Left lung (tissue), 4 donors: ENCODE measurements at regions not wholly inside any gene's neighbourhood (a gene's known extent, or its start where the extent isn't known, plus 50 kb on each side); places are given as distances from the start of the nearest gene placed in this dataset.

Source experiments
- ATAC-seq: fragments of 200-7000 bp; cut with Tn5 transposase; one replicate; pipeline ENCODE4 v1.9.1; 2020; ENCODE audit warnings: moderate library complexity
- DNase-seq, 4 donors: peaks; one replicate each; pipeline ENCODE4 v3.0.0-alpha.2; 2013 to 2020
- H3K27ac ChIP-seq, 2 donors: fragments of 200-600 bp; sonication (generic) in 1 of 2; one replicate each; pipeline versions ENCODE4 v1.5.0 to v1.8.0; 2020 to 2021
- H3K27me3 ChIP-seq, 2 donors: fragments of 200-600 bp; sonication (generic) in 1 of 2; one replicate each; pipeline versions ENCODE4 v1.5.0 to v1.8.0; 2020 to 2021
- H3K36me3 ChIP-seq, 2 donors: fragments of 200-600 bp; sonication (generic) in 1 of 2; one replicate each; pipeline versions ENCODE4 v1.5.0 to v1.8.0; 2020 to 2021
- H3K4me1 ChIP-seq, 2 donors: fragments of 200-600 bp; one replicate each; pipeline ENCODE4 v1.8.0; 2021
- H3K4me3 ChIP-seq, 2 donors: fragments of 200-600 bp; sonication (generic) in 1 of 2; one replicate each; pipeline versions ENCODE4 v1.5.0 to v1.8.0; 2020 to 2021; ENCODE audit warnings: mild to moderate bottlenecking in 1 of 2
- H3K9me3 ChIP-seq, 2 donors: fragments of 200-600 bp; sonication (generic) in 1 of 2; one replicate each; pipeline versions ENCODE4 v1.5.0 to v1.8.0; 2020 to 2021
- CTCF ChIP-seq, 2 donors: fragments of 200-600 bp; sonication (generic) in 1 of 2; IDR thresholded peaks; one replicate each; pipeline versions ENCODE4 v1.5.0 to v1.8.0; 2021; ENCODE audit warnings: antibody characterized with exemption in 2 of 2
- intact Hi-C, 2 donors: fragments of 100-400 bp; cut with DNase I; formaldehyde crosslinking; loops; one replicate each; pipeline versions ENCODE4 v1.11.2 to v1.14.2; 2022
- donor health status: DM: no; HTN: yes; CAD: no.
- donor health status: DM: no; HTN: no; CAD: no.

GRCh38 chr5:2499917-2500316 is 251.6 kb downstream of the IRX2 start:
- TF ChIP-seq CTCF (IDR thresholded peaks at IDR 0.05) = no peak
- DNase-seq (no peak), ATAC-seq (no peak)
- Histone ChIP-seq H3K4me3 (no peak overlapping the region), H3K27ac (no peak overlapping the region), H3K4me1 (no peaks in the 10 kb centered on the region), H3K9me3 (peaks cover 0 to 35% of the 10 kb centered on the region in 2 donors), H3K36me3 (no peaks in the 10 kb centered on the region), H3K27me3 (peaks cover 0 to 4% of the 10 kb centered on the region in 2 donors)
- intact Hi-C loops = no loop called here

GRCh38 chr5:2496891-2497290 is 254.6 kb downstream of the IRX2 start:
- Histone ChIP-seq H3K27ac (no peak overlapping the region), H3K36me3 (no peaks in the 10 kb centered on the region), H3K4me3 (no peak overlapping the region), H3K4me1 (no peaks in the 10 kb centered on the region), H3K27me3 (peaks cover 0 to 4% of the 10 kb centered on the region in 2 donors), H3K9me3 (peaks cover 0 to 26% of the 10 kb centered on the region in 2 donors)
- no peak for DNase-seq
- intact Hi-C loops = no loop called here
- ATAC-seq = no peak
- no peak for TF ChIP-seq CTCF (IDR thresholded peaks at IDR 0.05)

- Histone ChIP-seq H3K4me1 (no peaks in the 10 kb centered on the region), H3K27ac (no peak overlapping the region), H3K27me3 (peaks cover 0 to 4% of the 10 kb centered on the region in 2 donors), H3K9me3 (peaks cover 0 to 25% of the 10 kb centered on the region in 2 donors), H3K36me3 (no peaks in the 10 kb centered on the region), H3K4me3 (no peak overlapping the region)
- no peak for DNase-seq
- no peak for TF ChIP-seq CTCF (IDR thresholded peaks at IDR 0.05)
- intact Hi-C loops = no loop called here
- no peak for ATAC-seq
Measured at GRCh38 chr5:2496126-2496525, 255.4 kb downstream of the IRX2 start.

GRCh38 chr5:2493356-2493755 is 258.1 kb downstream of the IRX2 start:
- no peaks in the 10 kb centered on the region for H3K4me1 ChIP-seq
- intact Hi-C loops = no loop called here
- H3K4me3 ChIP-seq = no peak overlapping the region
- no peaks in the 10 kb centered on the region for H3K36me3 ChIP-seq
- peaks cover 0 to under 1% of the 10 kb centered on the region in 2 donors for H3K27me3 ChIP-seq
- ATAC-seq (no peak), DNase-seq (no peak)
- H3K27ac ChIP-seq = no peak overlapping the region
- H3K9me3 ChIP-seq = peaks cover 0 to 4% of the 10 kb centered on the region in 2 donors
- no peak for TF ChIP-seq CTCF (IDR thresholded peaks at IDR 0.05)

GRCh38 chr5:2492476-2492875 is 259.0 kb downstream of the IRX2 start:
- TF ChIP-seq CTCF (IDR thresholded peaks at IDR 0.05) = no peak
- ATAC-seq (no peak), DNase-seq (no peak)
- intact Hi-C loops = no loop called here
- Histone ChIP-seq H3K9me3 (peaks cover 0 to 4% of the 10 kb centered on the region in 2 donors), H3K4me3 (no peak overlapping the region), H3K27me3 (no peaks in the 10 kb centered on the region), H3K4me1 (no peaks in the 10 kb centered on the region), H3K36me3 (no peaks in the 10 kb centered on the region), H3K27ac (no peak overlapping the region)
